LNCaP clone FGC (cell line): ENCODE measurements at regions not wholly inside any gene's neighbourhood (a gene's known extent, or its start where the extent isn't known, plus 50 kb on each side); places are given as distances from the start of the nearest gene placed in this dataset.

Experiments
- DNase-seq: peaks from one replicate; pipeline ENCODE4 v3.0.0-alpha.2; 2011; ENCODE audit warnings: low read depth
- H3K4me3 ChIP-seq: 2 replicates; pipeline ENCODE4 v1.5.1; 2011; ENCODE audit warnings: mild to moderate bottlenecking, low read depth, low read length, control low read depth
- TF ChIP-seq, protein P1 (sequence below): IDR thresholded peaks from 2 replicates; pipeline ENCODE4 v1.5.1; 2012; ENCODE audit warnings: mild to moderate bottlenecking; ENCODE audit not compliant: control insufficient read depth, insufficient read depth; ENCODE audit errors: extremely low read depth

DNA sequence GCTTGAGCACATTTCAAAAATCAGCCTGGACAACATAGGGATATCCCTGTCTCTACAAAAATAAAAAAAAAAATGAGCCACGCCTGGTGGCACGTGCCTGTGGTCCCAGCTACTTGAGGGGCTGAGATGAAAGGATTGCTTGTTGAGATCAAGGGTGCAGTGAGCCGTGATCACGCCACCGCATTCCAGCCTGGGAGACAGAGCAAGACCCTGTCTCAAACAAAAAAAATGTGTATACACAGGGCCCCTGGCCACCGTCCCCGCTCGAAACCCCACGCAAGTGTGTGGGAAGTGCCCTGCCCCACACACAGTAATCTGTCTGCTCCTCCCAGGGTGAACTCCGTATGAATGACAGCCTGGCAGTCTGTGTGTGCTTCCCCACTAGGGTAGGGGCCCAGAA, 93.0 kb upstream of the RPL38 start:
- DNase-seq, result no peak
- H3K4me3 ChIP-seq, result no peak overlapping the region
- TF ChIP-seq, protein P1, sequence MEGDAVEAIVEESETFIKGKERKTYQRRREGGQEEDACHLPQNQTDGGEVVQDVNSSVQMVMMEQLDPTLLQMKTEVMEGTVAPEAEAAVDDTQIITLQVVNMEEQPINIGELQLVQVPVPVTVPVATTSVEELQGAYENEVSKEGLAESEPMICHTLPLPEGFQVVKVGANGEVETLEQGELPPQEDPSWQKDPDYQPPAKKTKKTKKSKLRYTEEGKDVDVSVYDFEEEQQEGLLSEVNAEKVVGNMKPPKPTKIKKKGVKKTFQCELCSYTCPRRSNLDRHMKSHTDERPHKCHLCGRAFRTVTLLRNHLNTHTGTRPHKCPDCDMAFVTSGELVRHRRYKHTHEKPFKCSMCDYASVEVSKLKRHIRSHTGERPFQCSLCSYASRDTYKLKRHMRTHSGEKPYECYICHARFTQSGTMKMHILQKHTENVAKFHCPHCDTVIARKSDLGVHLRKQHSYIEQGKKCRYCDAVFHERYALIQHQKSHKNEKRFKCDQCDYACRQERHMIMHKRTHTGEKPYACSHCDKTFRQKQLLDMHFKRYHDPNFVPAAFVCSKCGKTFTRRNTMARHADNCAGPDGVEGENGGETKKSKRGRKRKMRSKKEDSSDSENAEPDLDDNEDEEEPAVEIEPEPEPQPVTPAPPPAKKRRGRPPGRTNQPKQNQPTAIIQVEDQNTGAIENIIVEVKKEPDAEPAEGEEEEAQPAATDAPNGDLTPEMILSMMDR, result no peak

DNA sequence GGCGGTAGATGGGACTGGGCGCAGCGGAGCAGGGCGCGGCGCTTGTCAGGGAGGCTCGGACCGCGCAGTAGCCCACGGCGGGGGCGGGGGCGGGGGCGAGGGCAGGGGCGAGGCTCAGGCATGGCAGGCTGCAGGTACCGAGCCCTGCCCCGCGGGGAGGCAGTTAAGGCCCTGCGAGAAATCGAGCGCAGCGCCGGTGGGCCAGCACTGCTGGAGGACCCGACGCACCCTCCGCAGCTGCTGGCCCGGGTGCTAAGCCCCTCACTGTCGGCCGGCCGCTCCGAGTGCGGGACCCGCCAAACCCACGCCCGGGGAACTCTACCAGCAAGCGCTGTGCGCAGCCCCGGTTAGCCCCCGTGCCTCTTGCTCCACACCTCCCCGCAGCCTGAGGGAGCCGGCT, 90.2 kb upstream of the RPL38 start:
- DNase-seq, result no peak
- TF ChIP-seq, protein P1, result no peak
- no peak overlapping the region for H3K4me3 ChIP-seq

DNA sequence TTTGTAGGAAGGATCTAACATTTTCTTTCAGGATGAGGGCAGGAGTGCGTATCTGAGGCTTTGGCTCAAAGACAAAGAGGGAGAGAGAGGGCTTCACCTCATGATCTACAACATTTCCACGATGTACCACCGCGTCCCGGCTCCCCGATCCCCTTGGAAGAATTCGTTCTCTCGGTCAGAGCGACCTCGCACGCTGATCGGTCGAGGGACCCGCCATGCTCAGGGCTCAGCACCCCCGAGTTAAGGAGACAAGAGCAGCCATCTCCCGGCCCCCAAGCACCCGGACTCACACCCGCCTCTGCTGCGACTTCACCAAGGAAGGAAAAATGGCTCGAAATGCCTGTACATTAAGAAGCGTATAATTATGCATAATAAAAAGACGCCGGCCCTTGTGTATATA, 89.5 kb upstream of the RPL38 start:
- DNase-seq, result no peak
- TF ChIP-seq, protein P1, result no peak
- H3K4me3 ChIP-seq, result no peak overlapping the region

DNA sequence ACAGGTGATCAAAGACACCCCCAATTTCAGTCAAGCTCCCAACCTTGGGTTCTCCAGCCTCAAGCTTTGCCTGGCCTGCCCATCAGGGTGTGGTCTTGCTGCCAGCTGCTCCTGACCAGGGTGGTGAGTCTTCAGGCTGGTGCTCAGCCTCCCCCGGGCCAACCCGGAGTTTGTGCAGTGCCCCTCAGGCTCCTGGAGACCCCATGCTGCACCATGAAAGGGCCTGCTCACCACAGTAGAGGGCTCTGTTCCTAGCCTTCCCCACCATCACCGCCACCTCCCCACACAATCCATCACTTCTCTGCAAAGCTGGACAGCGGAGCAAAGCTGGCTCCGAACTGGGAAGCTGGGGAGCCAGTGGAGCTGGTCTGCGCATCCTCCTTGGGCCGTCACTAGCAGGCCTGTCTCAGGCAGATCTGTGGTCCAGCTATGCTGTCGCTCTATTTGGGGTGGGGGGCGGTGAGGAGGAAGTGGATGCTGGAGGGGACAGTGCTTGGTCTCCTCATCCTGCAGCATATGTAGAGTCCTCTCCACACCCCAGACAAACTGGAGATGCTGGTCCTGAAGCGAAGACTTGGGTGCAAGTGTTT, 88.5 kb upstream of the RPL38 start:
- no peak for DNase-seq
- no peak overlapping the region for H3K4me3 ChIP-seq
- TF ChIP-seq, protein P1, result no peak

DNA sequence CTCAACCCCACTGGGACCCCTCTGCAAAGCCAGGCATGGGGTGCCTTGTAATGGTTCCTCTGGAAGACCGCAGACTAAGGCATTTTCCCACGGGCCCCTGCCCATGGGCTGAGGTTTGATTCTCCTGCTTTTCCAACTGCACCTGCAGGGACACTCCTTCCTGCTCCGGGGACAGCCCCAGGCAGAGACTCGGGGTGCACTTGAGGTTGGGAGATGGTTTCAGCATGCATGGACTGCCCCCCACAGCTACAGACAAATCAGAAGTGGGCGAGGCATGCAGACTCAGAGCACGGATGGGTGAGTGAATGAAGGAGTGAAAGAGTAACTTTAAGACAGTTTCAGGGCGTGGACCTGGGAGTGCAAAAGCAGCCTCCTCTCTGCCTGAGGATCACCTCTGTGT, 87.9 kb upstream of the RPL38 start:
- TF ChIP-seq, protein P1, result no peak
- no peak overlapping the region for H3K4me3 ChIP-seq
- no peak for DNase-seq

DNA sequence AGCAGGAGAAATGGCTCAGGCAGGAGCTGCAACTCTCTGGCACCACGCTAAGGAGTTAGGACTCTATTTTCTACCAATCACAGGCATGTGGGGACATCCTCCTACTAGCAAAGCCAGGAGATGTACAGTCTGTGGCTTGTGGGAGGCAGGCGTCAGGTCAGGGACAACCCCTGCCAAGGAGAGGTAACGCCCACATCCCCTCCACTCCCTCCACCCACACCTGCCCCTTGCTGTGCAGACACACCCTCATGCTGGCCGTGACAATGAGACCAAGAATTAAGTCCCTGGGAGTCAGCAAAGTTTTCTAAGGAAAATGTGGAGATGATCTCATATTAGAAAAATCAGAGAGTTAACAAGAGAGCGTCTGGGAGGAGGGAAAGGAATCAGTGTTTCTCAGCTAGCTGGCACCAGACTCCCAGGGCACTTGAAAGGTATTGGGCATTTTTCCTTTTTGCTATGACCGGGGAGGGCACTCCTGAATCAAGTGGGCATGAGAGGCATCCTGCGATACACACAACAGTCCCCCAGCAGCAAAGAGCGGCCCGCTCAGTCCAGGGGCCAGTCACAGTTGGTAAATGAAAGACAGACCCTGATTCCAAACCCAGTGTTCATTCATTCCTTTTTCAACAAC, 87.3 kb upstream of the RPL38 start:
- no peak overlapping the region for H3K4me3 ChIP-seq
- no peak for DNase-seq
- TF ChIP-seq, protein P1, result no peak

DNA sequence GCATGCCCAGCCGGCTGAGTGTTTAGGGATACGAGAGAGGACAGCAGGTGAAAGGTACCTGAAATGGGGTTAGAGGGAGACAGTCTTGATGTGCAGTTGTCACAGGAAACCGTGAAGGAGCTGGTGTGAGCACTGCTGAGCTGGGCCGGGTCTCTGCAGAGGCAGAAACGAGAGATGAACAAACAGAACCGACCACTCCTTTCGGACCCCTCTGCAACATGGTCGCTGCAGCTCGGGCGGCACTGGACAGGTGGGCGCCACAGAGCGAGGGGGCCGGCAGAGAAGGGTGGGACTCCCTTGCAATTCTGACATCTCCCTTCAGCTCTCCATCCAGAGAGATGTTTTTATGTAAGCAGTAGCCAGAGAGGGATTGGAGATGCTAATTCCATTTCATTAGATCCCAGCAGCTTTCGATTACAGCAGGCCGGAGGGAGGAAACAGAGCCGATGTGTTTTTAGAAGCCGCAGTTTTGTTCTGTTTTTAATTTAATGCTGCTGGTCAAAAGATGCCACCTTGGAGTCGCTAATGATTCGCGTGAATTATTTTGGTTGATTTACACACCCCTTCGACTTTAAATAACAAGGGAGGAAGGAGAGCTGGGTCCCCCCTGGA, 86.3 kb upstream of the RPL38 start:
- DNase-seq, result no peak
- H3K4me3 ChIP-seq, result no peak overlapping the region
- TF ChIP-seq, protein P1, result no peak
